ENCODE measurements at regions not wholly inside any gene's neighbourhood (a gene's known extent, or its start where the extent isn't known, plus 50 kb on each side); places are given as distances from the start of the nearest gene placed in this dataset.

GRCh38 chr10:57785068-57785467, 482.6 kb downstream of the IPMK start:
- no peak for TF ChIP-seq CTCF (IDR thresholded peaks at IDR 0.05)
- TF ChIP-seq POLR2A (IDR thresholded peaks at IDR 0.05) = no peak
- no peak for TF ChIP-seq POLR2AphosphoS5 (IDR thresholded peaks at IDR 0.05)
- TF ChIP-seq EP300 (IDR thresholded peaks at IDR 0.05) = no peak

All from sigmoid colon (tissue), 4 donors.